ENCODE measurements at regions not wholly inside any gene's neighbourhood (a gene's known extent, or its start where the extent isn't known, plus 50 kb on each side); places are given as distances from the start of the nearest gene placed in this dataset.

GRCh38 chr11:128155590-128155989 is 431.8 kb downstream of the ETS1 start:
- H3K4me3 ChIP-seq (ENCODE audit: control insufficient read depth, low read depth, low read length) = no peak overlapping the region
- no peak for TF ChIP-seq CTCF (IDR thresholded peaks at IDR 0.05; ENCODE audit: control insufficient read depth, insufficient read depth, low read depth, low read length, missing control alignments)
- no peak for DNase-seq (ENCODE audit: low read depth)

DNA sequence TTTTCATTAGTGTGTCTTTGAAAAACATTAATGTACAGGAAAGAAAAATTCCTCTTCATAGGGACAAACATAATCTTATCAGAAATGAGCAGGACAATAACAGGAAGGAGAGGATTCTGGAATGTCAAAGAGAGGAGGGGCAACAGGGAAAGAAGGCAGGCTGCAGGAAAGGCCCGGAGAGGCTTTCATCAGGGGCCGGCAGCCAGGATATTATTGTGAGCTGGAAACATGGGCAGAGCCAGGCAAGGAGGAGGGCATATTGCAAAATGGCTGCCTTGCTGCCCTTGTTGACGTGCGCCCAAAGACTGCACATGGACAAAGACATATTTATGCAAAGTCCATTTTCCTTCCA is 433.7 kb downstream of the ETS1 start:
- no peak overlapping the region for H3K4me3 ChIP-seq (ENCODE audit: control insufficient read depth, low read depth, low read length)
- no peak for TF ChIP-seq CTCF (IDR thresholded peaks at IDR 0.05; ENCODE audit: control insufficient read depth, insufficient read depth, low read depth, low read length, missing control alignments)
- DNase-seq (ENCODE audit: low read depth) = no peak

GRCh38 chr11:128152796-128153696 is 434.3 kb downstream of the ETS1 start:
- no peak overlapping the region for H3K4me3 ChIP-seq (ENCODE audit: control insufficient read depth, low read depth, low read length)
- DNase-seq (ENCODE audit: low read depth) = no peak
- TF ChIP-seq CTCF (IDR thresholded peaks at IDR 0.05; ENCODE audit: control insufficient read depth, insufficient read depth, low read depth, low read length, missing control alignments) = no peak

DNA sequence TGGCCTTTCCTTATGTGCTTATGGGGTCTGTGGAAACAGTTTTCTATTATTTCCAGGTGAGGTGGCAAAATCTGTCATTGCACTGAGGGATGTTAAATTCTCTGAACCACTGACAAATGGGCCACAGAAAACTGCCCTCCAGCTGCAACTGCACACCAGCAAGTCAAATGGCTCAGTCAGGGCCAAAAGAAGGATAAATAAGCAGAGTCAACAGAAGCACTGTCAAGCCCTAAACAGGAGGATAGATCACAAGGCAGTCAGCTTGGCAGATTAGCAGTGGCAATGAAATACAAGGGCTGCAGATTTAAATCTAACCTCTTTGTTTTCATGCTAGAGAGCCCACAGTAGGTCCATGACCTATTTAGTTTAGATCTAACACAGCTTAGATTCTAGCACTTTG is 435.6 kb downstream of the ETS1 start:
- DNase-seq (ENCODE audit: low read depth) = no peak
- no peak for TF ChIP-seq CTCF (IDR thresholded peaks at IDR 0.05; ENCODE audit: control insufficient read depth, insufficient read depth, low read depth, low read length, missing control alignments)
- no peak overlapping the region for H3K4me3 ChIP-seq (ENCODE audit: control insufficient read depth, low read depth, low read length)

DNA sequence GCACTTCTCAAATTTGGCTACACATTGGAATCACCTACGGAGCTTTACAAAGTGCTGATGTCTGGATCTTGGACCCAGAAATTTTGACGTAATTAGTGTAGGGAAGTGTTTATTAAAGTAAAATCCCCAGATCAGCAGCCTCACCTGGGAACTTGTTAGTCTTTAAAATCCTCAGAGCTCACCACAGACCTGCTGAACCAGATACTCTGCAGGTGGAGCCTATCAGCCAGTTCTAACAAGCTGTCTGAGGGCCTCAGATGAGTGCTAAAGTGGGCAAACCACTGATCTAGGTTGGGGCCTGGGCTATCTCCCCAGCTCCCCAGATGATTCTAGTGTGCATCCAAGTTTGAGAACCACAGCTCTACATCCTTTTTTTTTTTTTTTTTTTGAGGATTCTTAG is 436.0 kb downstream of the ETS1 start:
- TF ChIP-seq CTCF (IDR thresholded peaks at IDR 0.05; ENCODE audit: control insufficient read depth, insufficient read depth, low read depth, low read length, missing control alignments) = no peak
- no peak for DNase-seq (ENCODE audit: low read depth)
- H3K4me3 ChIP-seq (ENCODE audit: control insufficient read depth, low read depth, low read length) = no peak overlapping the region

DNA sequence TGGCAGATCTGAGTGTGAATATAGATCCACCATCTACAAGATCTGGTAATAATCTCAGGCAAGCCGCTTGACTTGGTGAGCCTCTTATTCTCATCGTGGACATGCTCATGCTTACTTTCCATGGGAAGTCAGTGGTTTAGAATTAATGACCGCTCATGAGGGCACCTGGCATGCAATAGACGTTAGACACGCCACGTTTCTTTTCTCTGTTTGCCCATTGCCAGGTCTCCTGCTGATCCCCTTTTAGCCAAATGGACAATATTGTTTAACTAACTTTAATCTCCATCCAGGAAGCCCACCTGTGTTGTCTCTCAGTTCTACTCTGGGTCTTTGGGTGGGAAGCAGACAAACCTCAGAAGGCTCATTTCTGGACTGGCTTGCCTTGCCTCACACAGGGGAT is 439.1 kb downstream of the ETS1 start:
- no peak for DNase-seq (ENCODE audit: low read depth)
- no peak for TF ChIP-seq CTCF (IDR thresholded peaks at IDR 0.05; ENCODE audit: control insufficient read depth, insufficient read depth, low read depth, low read length, missing control alignments)
- H3K4me3 ChIP-seq (ENCODE audit: control insufficient read depth, low read depth, low read length) = no peak overlapping the region

All from AG09309 (cell line).